AG09309 (cell line): ENCODE measurements at regions not wholly inside any gene's neighbourhood (a gene's known extent, or its start where the extent isn't known, plus 50 kb on each side); places are given as distances from the start of the nearest gene placed in this dataset.

ENCODE experiments used
- DNase-seq: peaks from one replicate; pipeline ENCODE4 v3.0.0-alpha.2; 2010; ENCODE audit warnings: low read depth
- H3K4me3 ChIP-seq: 2 replicates; pipeline ENCODE4 v1.5.1; 2011; ENCODE audit warnings: mild to moderate bottlenecking, low read depth, low read length, moderate library complexity; ENCODE audit not compliant: control insufficient read depth
- CTCF ChIP-seq: IDR thresholded peaks from 2 replicates; pipeline ENCODE4 v1.5.1; 2011; ENCODE audit warnings: mild to moderate bottlenecking, low read depth, low read length, inconsistent platforms; ENCODE audit not compliant: insufficient read depth, control insufficient read depth; ENCODE audit errors: missing control alignments

- no peak for DNase-seq
- no peak overlapping the region for H3K4me3 ChIP-seq
- TF ChIP-seq CTCF, result no peak
Observed at GRCh38 chr4:111678908-111679307, 466.3 kb upstream of the FAM241A start.

GRCh38 chr4:111681270-111681669 lies 464.0 kb upstream of the FAM241A start:
- DNase-seq, result no peak
- no peak for TF ChIP-seq CTCF

GRCh38 chr4:111681751-111682150 lies 463.5 kb upstream of the FAM241A start:
- TF ChIP-seq CTCF, result no peak
- no peak for DNase-seq
- no peak overlapping the region for H3K4me3 ChIP-seq

More at GRCh38 chr4:111681270-111681669, 464.0 kb upstream of the FAM241A start:
- H3K4me3 ChIP-seq, result no peak overlapping the region

GRCh38 chr4:111685205-111685604 lies 460.0 kb upstream of the FAM241A start:
- no peak for TF ChIP-seq CTCF
- H3K4me3 ChIP-seq, result no peak overlapping the region
- DNase-seq, result no peak

- no peak for TF ChIP-seq CTCF
- H3K4me3 ChIP-seq, result no peak overlapping the region
- peak; percentile 28 for DNase-seq
Observed at GRCh38 chr4:111689214-111689613, 456.0 kb upstream of the FAM241A start.

- no peak overlapping the region for H3K4me3 ChIP-seq
- no peak for DNase-seq
- no peak for TF ChIP-seq CTCF
Observed at GRCh38 chr4:111689731-111690130, 455.5 kb upstream of the FAM241A start.

GRCh38 chr4:111693758-111694157 lies 451.5 kb upstream of the FAM241A start:
- DNase-seq, result no peak
- TF ChIP-seq CTCF, result no peak
- no peak overlapping the region for H3K4me3 ChIP-seq
